SK-N-SH (cell line): ENCODE measurements at regions not wholly inside any gene's neighbourhood (a gene's known extent, or its start where the extent isn't known, plus 50 kb on each side); places are given as distances from the start of the nearest gene placed in this dataset.

Experiments
- CTCF ChIA-PET: fragments of 300-600, 350-600 bp; formaldehyde crosslinking; extraction: SDS; loops from one replicate; lab custom pipeline; 2021; lab: Yijun Ruan, JAX
- POLR2A ChIA-PET: fragments of 350-600 bp; sonication (Branson Sonifier 250); formaldehyde crosslinking; extraction: SDS; loops from one replicate; lab custom pipeline; 2020; ENCODE audit warnings: antibody characterized with exemption, inconsistent platforms; lab: Yijun Ruan, JAX
- DNase-seq: peaks from one replicate; pipeline ENCODE4 v3.0.0; 2012
- H2AFZ ChIP-seq: fragments of 200-600 bp; sonication (generic); 2 replicates; pipeline ENCODE4 v1.8.1; 2016; ENCODE audit warnings: antibody characterized with exemption, mild to moderate bottlenecking, low read depth
- H3F3A ChIP-seq: fragments of 200-600 bp; sonication (generic); replicated peaks from 2 replicates; pipeline ENCODE3; 2016; ENCODE audit warnings: antibody characterized with exemption, mild to moderate bottlenecking; ENCODE audit not compliant: insufficient read depth
- H3K27ac ChIP-seq, 2 experiments: fragments of 200-500 bp in 1 of 2; fragments of 200-600 bp in 1 of 2; sonication (Bioruptor generic) in 1 of 2; sonication (generic), shearing (Covaris generic) in 1 of 2; 2 replicates each; pipeline versions ENCODE4 v1.5.1 to v1.6.1; 2014 to 2016; ENCODE audit warnings: low read depth in 2 of 2, inconsistent platforms in 1 of 2, low read length in 1 of 2, mild to moderate bottlenecking in 1 of 2, mixed read lengths in 1 of 2
- H3K27me3 ChIP-seq: fragments of 200-600 bp; sonication (generic), shearing (Covaris generic); 2 replicates; pipeline ENCODE4 v1.6.1; 2016; ENCODE audit warnings: mixed run types; ENCODE audit not compliant: insufficient read depth
- H3K36me3 ChIP-seq, 2 experiments: fragments of 200-500 bp in 1 of 2; fragments of 200-600 bp in 1 of 2; sonication (Bioruptor generic) in 1 of 2; sonication (generic) in 1 of 2; replicated peaks in 1 of 2; 2 replicates each; pipeline versions ENCODE3 to v1.5.1; 2014 to 2016; ENCODE audit warnings: low read length in 1 of 2, mild to moderate bottlenecking in 1 of 2; ENCODE audit not compliant: insufficient read depth in 2 of 2, control insufficient read depth in 1 of 2
- H3K4me1 ChIP-seq, 2 experiments: fragments of 200-500 bp in 1 of 2; fragments of 200-600 bp in 1 of 2; sonication (Bioruptor generic) in 1 of 2; sonication (generic), shearing (Covaris generic) in 1 of 2; 2 replicates each; pipeline versions ENCODE4 v1.5.1 to v1.6.1; 2014 to 2016; ENCODE audit warnings: low read depth in 1 of 2, low read length in 1 of 2, mixed run types in 1 of 2; ENCODE audit not compliant: insufficient read depth in 2 of 2, control insufficient read depth in 1 of 2
- H3K4me2 ChIP-seq: fragments of 200-600 bp; sonication (generic), shearing (Covaris generic); 2 replicates; pipeline ENCODE4 v1.6.1; 2017; ENCODE audit warnings: mixed run types
- H3K4me3 ChIP-seq, 2 experiments: fragments of 200-500 bp in 1 of 2; fragments of 200-600 bp in 1 of 2; sonication (Bioruptor generic) in 1 of 2; sonication (generic), shearing (Covaris generic) in 1 of 2; 2 replicates each; pipeline versions ENCODE4 v1.5.1 to v1.8.1; 2014 to 2016; ENCODE audit warnings: low read depth in 2 of 2, inconsistent platforms in 1 of 2, low read length in 1 of 2, mild to moderate bottlenecking in 1 of 2, mixed read lengths in 1 of 2, moderate library complexity in 1 of 2
- H3K79me2 ChIP-seq: fragments of 200-600 bp; sonication (generic); 2 replicates; pipeline ENCODE4 v1.8.1; 2017; ENCODE audit warnings: mild to moderate bottlenecking; ENCODE audit not compliant: insufficient read depth
- H3K9ac ChIP-seq: fragments of 200-600 bp; sonication (generic); 2 replicates; pipeline ENCODE4 v1.6.1; 2017; ENCODE audit warnings: mixed run types
- H3K9me2 ChIP-seq: fragments of 200-600 bp; sonication (generic); 2 replicates; pipeline ENCODE4 v1.6.1; 2017; ENCODE audit warnings: mixed run types
- H3K9me3 ChIP-seq: fragments of 200-600 bp; sonication (generic); 2 replicates; pipeline ENCODE4 v1.6.1; 2017; ENCODE audit warnings: mixed run types, mild to moderate bottlenecking, moderate library complexity
- H4K20me1 ChIP-seq: fragments of 200-600 bp; sonication (generic); 2 replicates; pipeline ENCODE4 v1.6.1; 2017; ENCODE audit warnings: mild to moderate bottlenecking, mixed run types; ENCODE audit not compliant: insufficient read depth
- CHD2 ChIP-seq: fragments of 150-350 bp; IDR thresholded peaks from 2 replicates; pipeline ENCODE4 v1.6.1; 2018; ENCODE audit warnings: low read length; ENCODE audit not compliant: partially characterized antibody
- EP300 ChIP-seq, 2 experiments: IDR thresholded peaks; 2 replicates each; pipeline versions ENCODE4 v1.4.0 to v1.6.1; 2012; ENCODE audit warnings: borderline replicate concordance in 1 of 2, low read depth in 1 of 2, low read length in 1 of 2
- EZH2phosphoT487 ChIP-seq: fragments of 200-600 bp; sonication (generic); IDR thresholded peaks from 2 replicates; pipeline ENCODE4 v1.6.1; 2017; ENCODE audit warnings: low read depth, mixed run types, mild to moderate bottlenecking, antibody characterized with exemption, moderate library complexity, borderline replicate concordance
- FOSL2 ChIP-seq: IDR thresholded peaks from 2 replicates; pipeline ENCODE4 v1.4.0; 2012; ENCODE audit warnings: low read depth, mild to moderate bottlenecking, moderate library complexity, borderline replicate concordance
- FOXM1 ChIP-seq: IDR thresholded peaks from 2 replicates; pipeline ENCODE4 v1.4.0; 2012; ENCODE audit warnings: low read depth, mild to moderate bottlenecking
- JUND ChIP-seq: IDR thresholded peaks from 2 replicates; pipeline ENCODE4 v1.4.0; 2012
- MEF2A ChIP-seq: IDR thresholded peaks from 2 replicates; pipeline ENCODE4 v1.4.0; 2012; ENCODE audit warnings: low read depth, borderline replicate concordance
- POLR2AphosphoS5 ChIP-seq: IDR thresholded peaks from 2 replicates; pipeline ENCODE4 v1.6.1; 2012; ENCODE audit warnings: low read depth, low read length
- RCOR1 ChIP-seq: fragments of 150-350 bp; IDR thresholded peaks from 2 replicates; pipeline ENCODE4 v1.6.1; 2017; ENCODE audit warnings: antibody characterized with exemption, low read length
- RFX5 ChIP-seq: IDR thresholded peaks from 2 replicates; pipeline ENCODE4 v1.6.1; 2012; ENCODE audit warnings: mild to moderate bottlenecking, improper control_type of control experiment, low read length
- RXRA ChIP-seq: IDR thresholded peaks from 2 replicates; pipeline ENCODE4 v1.4.0; 2012; ENCODE audit warnings: low read depth, mild to moderate bottlenecking, borderline replicate concordance
- SIN3A ChIP-seq: IDR thresholded peaks from 2 replicates; pipeline ENCODE4 v1.6.1; 2012; ENCODE audit warnings: low read depth, mild to moderate bottlenecking, low read length, moderate library complexity, borderline replicate concordance
- TCF12 ChIP-seq: IDR thresholded peaks from 2 replicates; pipeline ENCODE4 v1.4.0; 2012
- YY1 ChIP-seq: IDR thresholded peaks from 2 replicates; pipeline ENCODE4 v1.4.0; 2012; ENCODE audit warnings: low read depth, mild to moderate bottlenecking
- WGBS: methylation state at CpG from one replicate; pipeline ENCODE4 v1.1.6; 2017; ENCODE audit warnings: low lambda C conversion rate; 5-methylcytosine and 5-hydroxymethylcytosine counted together
- TF ChIP-seq, protein P1 (sequence below): IDR thresholded peaks from 2 replicates; pipeline ENCODE4 v1.4.0; 2012; ENCODE audit warnings: low read depth, borderline replicate concordance
- TF ChIP-seq, protein P2 (sequence below): fragments of 200-600 bp; sonication (generic); IDR thresholded peaks from 2 replicates; pipeline ENCODE4 v1.6.1; 2017; ENCODE audit warnings: antibody characterized with exemption, mild to moderate bottlenecking, moderate library complexity
- TF ChIP-seq, protein P3 (sequence below): IDR thresholded peaks from 2 replicates; pipeline ENCODE4 v1.6.1; 2012; ENCODE audit warnings: mild to moderate bottlenecking, low read depth, low read length, moderate library complexity
- TF ChIP-seq, protein P4 (sequence below): fragments of 150-350 bp; IDR thresholded peaks from 2 replicates; pipeline ENCODE4 v1.6.1; 2016; ENCODE audit warnings: mild to moderate bottlenecking, low read depth, low read length
- TF ChIP-seq, protein P5 (sequence below): IDR thresholded peaks from 2 replicates; pipeline ENCODE4 v1.4.0; 2012; ENCODE audit warnings: low read depth, borderline replicate concordance
- TF ChIP-seq, protein P6 (sequence below): IDR thresholded peaks from 2 replicates; pipeline ENCODE4 v1.4.0; 2012; ENCODE audit warnings: low read depth

DNA sequence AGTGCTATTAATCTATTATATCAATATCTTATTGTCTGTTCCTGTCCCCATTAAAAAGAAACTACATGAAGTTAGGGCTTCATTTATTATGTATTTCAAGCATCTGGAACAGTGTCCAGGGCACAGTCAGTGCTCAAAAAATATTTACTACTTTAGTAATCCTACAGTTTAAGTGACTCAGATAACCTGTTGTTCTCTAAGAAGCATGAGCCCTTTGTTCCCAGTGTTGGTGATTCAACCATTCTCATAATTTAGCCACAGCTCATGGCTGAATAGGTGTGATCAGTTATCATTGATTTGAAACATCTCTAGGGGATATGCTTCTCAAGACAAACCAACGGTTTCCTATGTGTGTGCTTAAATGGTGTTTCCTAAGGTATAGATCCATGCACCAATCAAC is 292.7 kb downstream of the TMEM167A start:
- Histone ChIP-seq H4K20me1 (no peaks in the 10 kb centered on the region), H3K9me2 (no peaks in the 10 kb centered on the region), H3K27ac (no peak overlapping the region), H3K27me3 (no peaks in the 10 kb centered on the region), H3K4me2 (no peak overlapping the region), H3K4me1 (no peaks in the 10 kb centered on the region), H3K36me3 (no peaks in the 10 kb centered on the region), H2AFZ (no peak overlapping the region), H3F3A (no peaks in the 10 kb centered on the region), H3K4me3 (no peak overlapping the region), H3K9ac (no peak overlapping the region), H3K9me3 (no peaks in the 10 kb centered on the region), H3K79me2 (no peaks in the 10 kb centered on the region)
- 56% methylated on average over 1 of the region's 1 CpG for whole genome bisulfite sequencing
- ChIA-PET CTCF (no interaction called here), POLR2A (no interaction called here)
- TF ChIP-seq TCF12 (no peak), EZH2phosphoT487 (no peak), YY1 (no peak), EP300 (IDR thresholded peaks at IDR 0.05; ENCODE audit: borderline replicate concordance in 1 of 2, low read depth in 1 of 2, low read length in 1 of 2) (no peak), JUND (no peak), RCOR1 (no peak), SIN3A (no peak), POLR2AphosphoS5 (no peak), RXRA (no peak), FOXM1 (no peak)
- TF ChIP-seq, protein P1, sequence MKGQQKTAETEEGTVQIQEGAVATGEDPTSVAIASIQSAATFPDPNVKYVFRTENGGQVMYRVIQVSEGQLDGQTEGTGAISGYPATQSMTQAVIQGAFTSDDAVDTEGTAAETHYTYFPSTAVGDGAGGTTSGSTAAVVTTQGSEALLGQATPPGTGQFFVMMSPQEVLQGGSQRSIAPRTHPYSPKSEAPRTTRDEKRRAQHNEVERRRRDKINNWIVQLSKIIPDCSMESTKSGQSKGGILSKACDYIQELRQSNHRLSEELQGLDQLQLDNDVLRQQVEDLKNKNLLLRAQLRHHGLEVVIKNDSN = no peak
- no peak for DNase-seq

DNA sequence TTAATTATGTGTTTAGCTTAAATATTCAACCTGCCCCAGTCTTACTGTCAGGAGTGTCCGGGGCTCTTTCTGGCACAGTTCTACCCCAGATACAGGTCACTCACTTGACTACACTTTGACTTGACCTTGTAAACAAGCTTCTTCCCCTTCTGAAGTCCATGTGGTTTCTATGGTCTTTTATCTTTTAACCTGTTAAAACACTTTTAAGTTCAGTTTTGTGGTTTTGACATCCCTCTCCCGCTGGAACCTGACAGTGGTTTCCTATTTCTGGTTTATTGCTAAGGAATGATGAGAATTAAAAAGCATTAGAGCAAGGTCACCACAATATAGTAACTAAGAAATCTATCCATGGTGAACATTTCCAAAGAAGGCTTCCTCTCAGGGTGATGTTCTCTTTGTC is 300.1 kb downstream of the TMEM167A start:
- H3K9me3 ChIP-seq = no peaks in the 10 kb centered on the region
- H3K4me3 ChIP-seq = no peak overlapping the region
- no peaks in the 10 kb centered on the region for H3K27me3 ChIP-seq
- no peak overlapping the region for H3K9ac ChIP-seq
- WGBS = 53% methylated on average over 2 of the region's 2 CpGs
- no peaks in the 10 kb centered on the region for H3K4me1 ChIP-seq
- no peaks in the 10 kb centered on the region for H3K79me2 ChIP-seq
- no peak overlapping the region for H2AFZ ChIP-seq
- H3K36me3 ChIP-seq = no peaks in the 10 kb centered on the region
- CTCF ChIA-PET = no interaction called here
- H4K20me1 ChIP-seq = no peaks in the 10 kb centered on the region
- POLR2A ChIA-PET = no interaction called here
- no peak overlapping the region for H3K4me2 ChIP-seq
- H3F3A ChIP-seq = no peaks in the 10 kb centered on the region
- no peaks in the 10 kb centered on the region for H3K9me2 ChIP-seq
- H3K27ac ChIP-seq = no peak overlapping the region
- no peak for DNase-seq
- no peak for TF ChIP-seq FOSL2
- TF ChIP-seq, protein P2, sequence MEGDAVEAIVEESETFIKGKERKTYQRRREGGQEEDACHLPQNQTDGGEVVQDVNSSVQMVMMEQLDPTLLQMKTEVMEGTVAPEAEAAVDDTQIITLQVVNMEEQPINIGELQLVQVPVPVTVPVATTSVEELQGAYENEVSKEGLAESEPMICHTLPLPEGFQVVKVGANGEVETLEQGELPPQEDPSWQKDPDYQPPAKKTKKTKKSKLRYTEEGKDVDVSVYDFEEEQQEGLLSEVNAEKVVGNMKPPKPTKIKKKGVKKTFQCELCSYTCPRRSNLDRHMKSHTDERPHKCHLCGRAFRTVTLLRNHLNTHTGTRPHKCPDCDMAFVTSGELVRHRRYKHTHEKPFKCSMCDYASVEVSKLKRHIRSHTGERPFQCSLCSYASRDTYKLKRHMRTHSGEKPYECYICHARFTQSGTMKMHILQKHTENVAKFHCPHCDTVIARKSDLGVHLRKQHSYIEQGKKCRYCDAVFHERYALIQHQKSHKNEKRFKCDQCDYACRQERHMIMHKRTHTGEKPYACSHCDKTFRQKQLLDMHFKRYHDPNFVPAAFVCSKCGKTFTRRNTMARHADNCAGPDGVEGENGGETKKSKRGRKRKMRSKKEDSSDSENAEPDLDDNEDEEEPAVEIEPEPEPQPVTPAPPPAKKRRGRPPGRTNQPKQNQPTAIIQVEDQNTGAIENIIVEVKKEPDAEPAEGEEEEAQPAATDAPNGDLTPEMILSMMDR = no peak
- TF ChIP-seq, protein P3, sequence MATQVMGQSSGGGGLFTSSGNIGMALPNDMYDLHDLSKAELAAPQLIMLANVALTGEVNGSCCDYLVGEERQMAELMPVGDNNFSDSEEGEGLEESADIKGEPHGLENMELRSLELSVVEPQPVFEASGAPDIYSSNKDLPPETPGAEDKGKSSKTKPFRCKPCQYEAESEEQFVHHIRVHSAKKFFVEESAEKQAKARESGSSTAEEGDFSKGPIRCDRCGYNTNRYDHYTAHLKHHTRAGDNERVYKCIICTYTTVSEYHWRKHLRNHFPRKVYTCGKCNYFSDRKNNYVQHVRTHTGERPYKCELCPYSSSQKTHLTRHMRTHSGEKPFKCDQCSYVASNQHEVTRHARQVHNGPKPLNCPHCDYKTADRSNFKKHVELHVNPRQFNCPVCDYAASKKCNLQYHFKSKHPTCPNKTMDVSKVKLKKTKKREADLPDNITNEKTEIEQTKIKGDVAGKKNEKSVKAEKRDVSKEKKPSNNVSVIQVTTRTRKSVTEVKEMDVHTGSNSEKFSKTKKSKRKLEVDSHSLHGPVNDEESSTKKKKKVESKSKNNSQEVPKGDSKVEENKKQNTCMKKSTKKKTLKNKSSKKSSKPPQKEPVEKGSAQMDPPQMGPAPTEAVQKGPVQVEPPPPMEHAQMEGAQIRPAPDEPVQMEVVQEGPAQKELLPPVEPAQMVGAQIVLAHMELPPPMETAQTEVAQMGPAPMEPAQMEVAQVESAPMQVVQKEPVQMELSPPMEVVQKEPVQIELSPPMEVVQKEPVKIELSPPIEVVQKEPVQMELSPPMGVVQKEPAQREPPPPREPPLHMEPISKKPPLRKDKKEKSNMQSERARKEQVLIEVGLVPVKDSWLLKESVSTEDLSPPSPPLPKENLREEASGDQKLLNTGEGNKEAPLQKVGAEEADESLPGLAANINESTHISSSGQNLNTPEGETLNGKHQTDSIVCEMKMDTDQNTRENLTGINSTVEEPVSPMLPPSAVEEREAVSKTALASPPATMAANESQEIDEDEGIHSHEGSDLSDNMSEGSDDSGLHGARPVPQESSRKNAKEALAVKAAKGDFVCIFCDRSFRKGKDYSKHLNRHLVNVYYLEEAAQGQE = no peak
- TF ChIP-seq EZH2phosphoT487 = no peak
- TF ChIP-seq, protein P4, sequence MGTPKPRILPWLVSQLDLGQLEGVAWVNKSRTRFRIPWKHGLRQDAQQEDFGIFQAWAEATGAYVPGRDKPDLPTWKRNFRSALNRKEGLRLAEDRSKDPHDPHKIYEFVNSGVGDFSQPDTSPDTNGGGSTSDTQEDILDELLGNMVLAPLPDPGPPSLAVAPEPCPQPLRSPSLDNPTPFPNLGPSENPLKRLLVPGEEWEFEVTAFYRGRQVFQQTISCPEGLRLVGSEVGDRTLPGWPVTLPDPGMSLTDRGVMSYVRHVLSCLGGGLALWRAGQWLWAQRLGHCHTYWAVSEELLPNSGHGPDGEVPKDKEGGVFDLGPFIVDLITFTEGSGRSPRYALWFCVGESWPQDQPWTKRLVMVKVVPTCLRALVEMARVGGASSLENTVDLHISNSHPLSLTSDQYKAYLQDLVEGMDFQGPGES = no peak
- TF ChIP-seq CHD2 = no peak
- TF ChIP-seq MEF2A = no peak
- TF ChIP-seq, protein P5, sequence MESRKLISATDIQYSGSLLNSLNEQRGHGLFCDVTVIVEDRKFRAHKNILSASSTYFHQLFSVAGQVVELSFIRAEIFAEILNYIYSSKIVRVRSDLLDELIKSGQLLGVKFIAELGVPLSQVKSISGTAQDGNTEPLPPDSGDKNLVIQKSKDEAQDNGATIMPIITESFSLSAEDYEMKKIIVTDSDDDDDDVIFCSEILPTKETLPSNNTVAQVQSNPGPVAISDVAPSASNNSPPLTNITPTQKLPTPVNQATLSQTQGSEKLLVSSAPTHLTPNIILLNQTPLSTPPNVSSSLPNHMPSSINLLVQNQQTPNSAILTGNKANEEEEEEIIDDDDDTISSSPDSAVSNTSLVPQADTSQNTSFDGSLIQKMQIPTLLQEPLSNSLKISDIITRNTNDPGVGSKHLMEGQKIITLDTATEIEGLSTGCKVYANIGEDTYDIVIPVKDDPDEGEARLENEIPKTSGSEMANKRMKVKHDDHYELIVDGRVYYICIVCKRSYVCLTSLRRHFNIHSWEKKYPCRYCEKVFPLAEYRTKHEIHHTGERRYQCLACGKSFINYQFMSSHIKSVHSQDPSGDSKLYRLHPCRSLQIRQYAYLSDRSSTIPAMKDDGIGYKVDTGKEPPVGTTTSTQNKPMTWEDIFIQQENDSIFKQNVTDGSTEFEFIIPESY = no peak
- TF ChIP-seq, protein P6, sequence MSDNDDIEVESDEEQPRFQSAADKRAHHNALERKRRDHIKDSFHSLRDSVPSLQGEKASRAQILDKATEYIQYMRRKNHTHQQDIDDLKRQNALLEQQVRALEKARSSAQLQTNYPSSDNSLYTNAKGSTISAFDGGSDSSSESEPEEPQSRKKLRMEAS = no peak
- TF ChIP-seq POLR2AphosphoS5 = no peak
- no peak for TF ChIP-seq RFX5
